ENCODE measurements at regions not wholly inside any gene's neighbourhood (a gene's known extent, or its start where the extent isn't known, plus 50 kb on each side); places are given as distances from the start of the nearest gene placed in this dataset.
"Not testable (repeated sequence)": the region's sequence is repeated elsewhere in the genome, so short reads cannot be mapped to it uniquely, and the experiment has no call there.

GRCh38 chr10:113474752-113475151, 78.1 kb upstream of the HABP2 start:
- DNase-seq = no peak

GRCh38 chr10:113475381-113475807, 77.5 kb upstream of the HABP2 start:
- no peak for DNase-seq

- DNase-seq = no peak
Observed at GRCh38 chr10:113476191-113476590, 76.7 kb upstream of the HABP2 start.

DNA sequence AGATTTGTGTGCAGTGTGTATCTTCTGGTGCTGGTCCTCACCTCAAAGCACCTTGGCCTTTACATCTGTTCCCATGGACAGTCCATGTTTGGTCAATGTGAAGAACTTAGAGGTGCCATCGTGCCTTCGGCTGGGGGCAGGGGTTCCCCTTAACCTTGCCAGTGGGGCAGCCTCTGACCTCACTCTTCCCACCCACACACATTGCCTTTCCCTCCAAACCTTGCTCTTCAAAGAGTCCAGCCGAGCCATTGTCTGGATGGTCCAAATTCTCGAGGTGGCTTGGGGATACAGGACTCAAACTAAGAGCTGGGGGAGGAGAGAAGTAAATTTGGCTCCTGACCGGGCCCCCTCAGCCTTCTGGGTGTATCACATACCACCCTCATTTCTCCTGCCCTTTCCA, 76.2 kb upstream of the HABP2 start:
- no peak for DNase-seq

DNA sequence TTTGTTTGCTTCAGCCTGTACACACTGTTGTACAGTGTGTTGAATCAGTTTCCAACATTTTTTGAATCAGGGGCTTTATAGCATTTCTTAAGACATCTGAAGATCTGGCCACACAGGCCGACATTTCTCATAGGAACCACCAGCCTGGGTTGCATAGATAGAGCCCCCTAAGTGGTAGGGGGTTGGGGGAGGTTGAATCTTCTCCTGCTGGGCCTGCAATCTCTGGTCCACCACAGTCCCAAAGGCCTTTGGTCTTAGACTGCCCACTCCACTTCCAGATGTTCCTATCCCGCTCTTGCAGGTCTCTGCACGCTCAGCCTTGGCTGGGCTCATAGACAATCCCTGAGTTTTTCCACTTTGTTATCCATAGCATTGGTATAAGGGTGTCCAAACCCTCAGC, 75.4 kb upstream of the HABP2 start:
- no peak for DNase-seq

- no peak for DNase-seq
Observed at GRCh38 chr10:113479346-113480080, 73.3 kb upstream of the HABP2 start.

DNA sequence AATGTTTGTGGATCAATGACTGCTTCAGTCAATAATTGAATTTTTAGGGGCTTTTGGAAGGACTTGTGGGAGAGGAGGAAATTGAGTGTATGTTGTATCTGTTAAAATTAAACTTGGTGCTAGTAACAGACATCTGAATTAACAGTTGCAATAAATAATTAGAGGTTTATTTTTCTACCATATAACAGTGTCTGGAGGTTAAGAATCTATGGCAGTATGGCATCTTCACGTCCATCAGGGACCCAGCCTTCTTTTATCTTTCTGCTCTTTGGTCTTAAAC, 72.8 kb upstream of the HABP2 start:
- no peak for DNase-seq

DNA sequence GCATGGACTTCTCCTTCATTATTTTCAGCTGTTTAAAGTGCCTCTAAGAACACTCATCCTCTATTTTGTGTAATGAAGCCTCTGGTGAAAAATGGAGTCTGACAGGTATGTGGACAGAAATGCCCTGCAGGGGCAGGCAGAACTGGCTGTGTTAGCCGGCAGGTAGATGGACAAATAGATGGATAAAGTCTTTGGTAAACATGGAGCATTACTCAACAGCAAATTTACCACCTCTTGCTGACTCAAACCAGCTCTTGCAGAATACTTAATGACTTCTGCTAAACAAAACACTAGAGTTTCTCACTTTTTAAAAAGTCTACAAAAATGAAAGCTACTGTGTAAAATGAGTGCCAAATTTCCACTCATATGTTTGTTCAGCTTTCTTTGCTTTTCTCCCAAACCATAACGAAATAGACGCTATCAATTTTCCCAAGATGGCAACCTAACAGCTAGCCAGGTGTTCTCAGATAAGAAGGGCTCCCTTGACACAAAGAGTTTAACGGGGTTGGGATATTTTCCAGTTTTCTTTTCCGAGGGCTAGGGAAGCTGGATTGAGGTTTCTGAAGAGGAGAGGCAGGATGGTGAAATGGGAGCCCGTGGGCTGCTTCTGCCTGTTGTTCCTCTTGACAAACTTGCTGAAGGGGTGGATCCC, 71.9 kb upstream of the HABP2 start:
- DNase-seq = no peak

DNA sequence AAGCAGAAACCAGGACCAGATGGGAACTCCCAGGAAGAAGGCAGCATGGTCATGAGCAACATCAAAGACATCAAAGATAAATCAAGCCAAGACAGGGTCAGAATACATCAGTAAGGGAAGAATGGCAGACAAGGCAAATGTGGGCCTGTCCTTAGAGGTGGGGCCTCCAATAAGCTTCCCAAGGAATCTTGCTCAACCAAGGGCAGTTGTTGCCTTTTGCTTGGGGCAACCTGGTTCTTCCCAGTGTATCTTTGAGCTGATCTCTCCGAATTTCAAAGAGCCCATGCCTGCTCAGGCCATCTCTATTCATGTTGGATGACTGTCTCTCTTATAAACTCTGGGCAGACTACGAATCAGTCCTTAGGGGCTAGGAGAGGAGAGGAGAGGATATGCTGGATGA, 68.4 kb upstream of the HABP2 start:
- DNase-seq = no peak

GRCh38 chr10:113485736-113486135, 67.1 kb upstream of the HABP2 start:
- no peak for DNase-seq

- DNase-seq = no peak
Observed at GRCh38 chr10:113486531-113486930, 66.3 kb upstream of the HABP2 start.

- DNase-seq = no peak
Observed at GRCh38 chr10:113487154-113487553, 65.7 kb upstream of the HABP2 start.

DNA sequence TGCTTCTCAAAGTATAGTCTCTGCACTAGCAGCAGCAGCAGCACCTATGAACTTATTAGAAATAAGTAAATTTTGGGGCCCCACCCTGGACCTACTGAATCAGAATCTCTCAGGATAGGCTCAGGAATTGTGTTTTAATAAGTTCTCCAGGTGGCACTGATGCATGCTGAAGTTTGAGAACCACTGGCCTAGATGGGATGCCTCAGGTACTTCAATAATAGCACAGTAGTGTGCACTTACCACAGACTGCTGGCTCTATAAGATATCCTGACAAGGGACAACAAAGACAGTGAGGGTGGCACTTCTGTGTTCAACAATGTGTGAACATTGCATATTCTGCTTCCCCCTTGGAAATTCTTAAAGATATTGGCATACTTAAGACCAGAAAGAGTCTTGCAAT, 64.7 kb upstream of the HABP2 start:
- DNase-seq = no peak

GRCh38 chr10:113489522-113489921, 63.3 kb upstream of the HABP2 start:
- DNase-seq = not testable (repeated sequence)

- DNase-seq = no peak
Observed at GRCh38 chr10:113491967-113492565, 60.8 kb upstream of the HABP2 start.

GRCh38 chr10:113493195-113493594, 59.7 kb upstream of the HABP2 start:
- DNase-seq = no peak

GRCh38 chr10:113493882-113494301, 59.0 kb upstream of the HABP2 start:
- DNase-seq = no peak

DNA sequence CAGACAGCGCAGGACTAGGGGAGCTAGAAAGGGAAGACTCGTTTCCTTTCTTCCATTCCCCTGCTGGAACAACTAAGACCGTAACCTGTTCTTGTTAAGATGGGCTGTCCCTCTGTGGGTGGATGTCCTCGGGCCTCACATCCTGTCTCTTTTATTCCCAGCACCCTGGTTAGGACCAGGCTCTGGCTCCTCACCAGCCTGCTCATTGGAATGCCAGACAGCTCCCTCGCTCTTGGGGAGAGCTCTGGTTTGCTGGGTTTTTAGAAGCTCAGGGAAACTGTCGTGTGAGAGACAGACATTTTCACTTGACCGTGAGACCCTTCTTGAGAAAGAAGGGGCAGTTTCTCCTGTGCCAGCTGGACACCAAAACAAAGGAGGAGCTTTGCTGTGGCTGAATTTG, 58.1 kb upstream of the HABP2 start:
- no peak for DNase-seq

GRCh38 chr10:113495553-113495952, 57.3 kb upstream of the HABP2 start:
- no peak for DNase-seq

DNA sequence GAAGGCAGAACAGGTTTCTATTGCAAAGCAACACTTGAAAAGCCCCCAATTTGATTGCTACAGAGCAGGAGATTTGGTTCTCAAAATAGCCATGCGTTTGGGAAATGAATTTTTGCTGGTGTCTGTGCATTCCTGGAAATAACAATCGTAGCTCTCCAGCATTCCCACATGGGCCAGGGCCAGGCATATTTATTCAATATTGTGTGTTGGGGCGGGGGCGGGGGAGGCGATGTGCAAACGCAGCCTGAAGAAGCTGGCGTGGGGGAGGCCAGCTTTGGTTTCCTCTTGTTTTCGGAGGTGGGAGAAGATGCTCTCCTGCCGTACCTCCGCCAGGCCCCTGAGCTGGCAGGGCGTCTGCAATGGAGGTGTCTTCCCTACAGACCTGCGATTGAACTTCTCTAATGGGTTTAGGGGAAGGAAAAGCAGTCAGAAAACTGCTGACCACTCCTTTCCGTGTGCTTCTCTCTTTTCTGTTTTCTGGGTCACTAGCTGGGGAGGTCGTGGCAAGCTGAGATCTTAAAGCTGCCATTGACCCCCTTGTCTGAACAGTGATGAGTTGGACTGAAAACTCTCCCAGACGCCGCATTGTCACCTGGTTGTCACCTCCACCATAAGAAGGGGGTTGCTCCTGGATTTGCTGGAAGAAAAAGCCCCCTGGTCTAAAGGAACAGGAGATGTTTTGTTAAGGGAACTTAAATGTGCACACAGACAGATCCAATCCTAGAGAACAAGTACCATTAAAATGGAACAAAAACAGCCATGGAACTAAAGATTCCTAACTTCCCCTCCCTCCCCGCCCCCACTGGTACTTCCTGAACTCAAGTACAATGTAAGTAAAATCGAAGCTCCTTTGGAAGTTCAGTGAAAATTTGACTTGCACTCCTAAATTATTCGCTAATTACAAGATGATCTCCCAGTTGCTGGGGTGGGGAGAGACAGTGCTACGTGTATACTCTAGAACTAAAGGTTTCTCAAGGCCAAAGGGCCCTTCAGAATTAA, 56.4 kb upstream of the HABP2 start:
- DNase-seq = no peak

GRCh38 chr10:113497198-113497597, 55.7 kb upstream of the HABP2 start:
- no peak for DNase-seq

DNA sequence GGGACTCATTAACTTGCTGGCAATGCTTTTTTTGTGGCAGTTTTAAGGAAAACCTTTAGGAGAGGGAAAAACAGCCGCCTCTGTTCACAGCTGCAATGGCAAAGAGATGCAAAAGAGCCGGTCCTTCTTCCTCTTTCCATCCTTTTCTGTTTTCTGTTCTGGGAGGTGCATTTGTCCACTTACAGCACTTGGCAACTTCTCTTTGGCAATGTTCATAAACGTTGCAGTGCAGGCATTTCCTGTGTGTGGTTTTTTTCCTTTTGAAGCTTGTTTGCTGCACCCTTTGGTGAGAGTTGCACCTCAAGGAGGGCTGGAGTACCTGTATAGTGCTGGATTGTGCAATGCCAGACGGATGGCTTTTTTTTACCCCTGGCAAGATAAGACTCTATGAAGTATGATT, 53.9 kb upstream of the HABP2 start:
- no peak for DNase-seq

GRCh38 chr10:113499806-113500205, 53.0 kb upstream of the HABP2 start:
- no peak for DNase-seq
